ENCODE measurements at regions not wholly inside any gene's neighbourhood (a gene's known extent, or its start where the extent isn't known, plus 50 kb on each side); places are given as distances from the start of the nearest gene placed in this dataset.

GRCh38 chr15:46489276-46489675 lies 854.4 kb downstream of the SQOR start:
- no peak for TF ChIP-seq REST (IDR thresholded peaks at IDR 0.05; ENCODE audit: insufficient read depth in 1 of 2, low read depth in 2 of 2, low read length in 2 of 2)
- TF ChIP-seq TAF1 (IDR thresholded peaks at IDR 0.05; ENCODE audit: borderline replicate concordance, insufficient read depth, low read length) = no peak
- no peak for TF ChIP-seq FOXP2 (optimal IDR thresholded peaks at IDR 0.05; ENCODE audit: borderline replicate concordance, extremely low read depth, extremely low read length, insufficient read depth)
- TF ChIP-seq SIN3A (IDR thresholded peaks at IDR 0.05; ENCODE audit: borderline replicate concordance, insufficient read depth, low read length) = no peak
- no peak for TF ChIP-seq POLR2AphosphoS5 (IDR thresholded peaks at IDR 0.05; ENCODE audit: low read depth, low read length)

DNA sequence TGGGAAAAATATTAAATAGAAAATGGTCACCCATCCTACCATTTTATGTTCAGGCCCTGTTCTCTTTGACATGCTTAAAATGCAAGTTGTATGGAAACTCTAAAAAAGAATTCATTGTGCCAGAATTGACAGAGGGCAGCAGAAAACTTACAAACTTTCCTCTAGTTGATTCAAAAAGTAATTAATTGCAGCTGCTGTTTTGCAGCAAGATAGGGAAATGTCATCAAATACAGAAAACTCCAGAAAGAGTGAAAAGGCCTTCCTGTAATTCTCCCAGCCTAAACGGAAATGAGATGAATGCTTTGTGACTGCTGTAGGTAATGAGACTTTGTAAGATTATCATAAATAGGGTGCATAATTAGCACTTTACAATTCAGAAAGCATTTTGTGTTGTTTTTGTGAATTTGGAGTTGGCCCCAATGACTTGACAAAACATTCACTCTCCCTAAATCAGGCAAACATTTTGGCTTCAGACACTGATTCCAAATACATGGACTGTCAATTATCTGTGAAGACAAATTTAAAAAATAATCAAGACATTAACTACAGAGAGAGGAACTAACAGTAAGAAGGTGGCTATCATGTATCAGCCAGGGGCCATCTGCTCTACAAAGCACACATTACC lies 861.8 kb downstream of the SQOR start:
- TF ChIP-seq POLR2AphosphoS5 (IDR thresholded peaks at IDR 0.05; ENCODE audit: low read depth, low read length) (no peak), SIN3A (IDR thresholded peaks at IDR 0.05; ENCODE audit: borderline replicate concordance, insufficient read depth, low read length) (no peak), REST (IDR thresholded peaks at IDR 0.05; ENCODE audit: insufficient read depth in 1 of 2, low read depth in 2 of 2, low read length in 2 of 2) (no peak), TAF1 (IDR thresholded peaks at IDR 0.05; ENCODE audit: borderline replicate concordance, insufficient read depth, low read length) (no peak), FOXP2 (optimal IDR thresholded peaks at IDR 0.05; ENCODE audit: borderline replicate concordance, extremely low read depth, extremely low read length, insufficient read depth) (no peak)

- TF ChIP-seq SIN3A (IDR thresholded peaks at IDR 0.05; ENCODE audit: borderline replicate concordance, insufficient read depth, low read length) (no peak), POLR2AphosphoS5 (IDR thresholded peaks at IDR 0.05; ENCODE audit: low read depth, low read length) (no peak), TAF1 (IDR thresholded peaks at IDR 0.05; ENCODE audit: borderline replicate concordance, insufficient read depth, low read length) (no peak), REST (IDR thresholded peaks at IDR 0.05; ENCODE audit: insufficient read depth in 1 of 2, low read depth in 2 of 2, low read length in 2 of 2) (no peak), FOXP2 (optimal IDR thresholded peaks at IDR 0.05; ENCODE audit: borderline replicate concordance, extremely low read depth, extremely low read length, insufficient read depth) (no peak)
These were observed 867.8 kb downstream of the SQOR start for GRCh38 chr15:46502667-46503066.

- TF ChIP-seq TAF1 (IDR thresholded peaks at IDR 0.05; ENCODE audit: borderline replicate concordance, insufficient read depth, low read length) (no peak), SIN3A (IDR thresholded peaks at IDR 0.05; ENCODE audit: borderline replicate concordance, insufficient read depth, low read length) (no peak), FOXP2 (optimal IDR thresholded peaks at IDR 0.05; ENCODE audit: borderline replicate concordance, extremely low read depth, extremely low read length, insufficient read depth) (no peak), REST (IDR thresholded peaks at IDR 0.05; ENCODE audit: insufficient read depth in 1 of 2, low read depth in 2 of 2, low read length in 2 of 2) (no peak), POLR2AphosphoS5 (IDR thresholded peaks at IDR 0.05; ENCODE audit: low read depth, low read length) (no peak)
These were observed 883.6 kb downstream of the SQOR start for GRCh38 chr15:46518381-46518780.
